Osteoblast (primary cell): ENCODE measurements at regions not wholly inside any gene's neighbourhood (a gene's known extent, or its start where the extent isn't known, plus 50 kb on each side); places are given as distances from the start of the nearest gene placed in this dataset.
A peak's percentile ranks its signal among the peaks of the same experiment; 100 is the strongest.

Experiments used
- DNase-seq: peaks from one replicate; pipeline ENCODE4 v3.0.0; 2011; ENCODE audit warnings: low spot score, mixed read lengths; ENCODE audit not compliant: insufficient read length; ENCODE audit errors: missing footprints
- H2AFZ ChIP-seq: 2 replicates; pipeline ENCODE4 v1.6.0; 2011; ENCODE audit warnings: mild to moderate bottlenecking, low read length
- H3K27ac ChIP-seq: 2 replicates; pipeline ENCODE4 v1.5.1; 2011; ENCODE audit warnings: mild to moderate bottlenecking, low read depth, low read length, moderate library complexity
- H3K27me3 ChIP-seq: 2 replicates; pipeline ENCODE4 v1.6.0; 2012; ENCODE audit warnings: mild to moderate bottlenecking, control low read depth, inconsistent platforms, low read length, moderate library complexity; ENCODE audit not compliant: insufficient read depth
- H3K36me3 ChIP-seq: 2 replicates; pipeline ENCODE4 v1.5.1; 2011; ENCODE audit warnings: mild to moderate bottlenecking, low read length, control low read depth, moderate library complexity; ENCODE audit not compliant: insufficient read depth
- H3K4me1 ChIP-seq: 2 replicates; pipeline ENCODE4 v1.5.1; 2011; ENCODE audit warnings: mild to moderate bottlenecking, low read length, control low read depth, moderate library complexity; ENCODE audit not compliant: insufficient read depth
- H3K4me2 ChIP-seq: 2 replicates; pipeline ENCODE4 v1.6.0; 2011; ENCODE audit warnings: mild to moderate bottlenecking, low read length; ENCODE audit not compliant: insufficient read depth
- H3K4me3 ChIP-seq: fragments of 200-600 bp; sonication (generic); 3 replicates; pipeline ENCODE4 v1.5.1; 2012; ENCODE audit warnings: mild to moderate bottlenecking, low read length, inconsistent platforms; ENCODE audit not compliant: insufficient read depth
- H3K79me2 ChIP-seq: 2 replicates; pipeline ENCODE4 v1.6.0; 2012; ENCODE audit warnings: mild to moderate bottlenecking, low read length, control low read depth, inconsistent platforms; ENCODE audit not compliant: insufficient read depth
- H3K9me3 ChIP-seq: 2 replicates; pipeline ENCODE4 v1.5.1; 2011; ENCODE audit warnings: low read depth, low read length, control low read depth
- H4K20me1 ChIP-seq: 2 replicates; pipeline ENCODE4 v1.6.0; 2012; ENCODE audit warnings: mild to moderate bottlenecking, low read length, control low read depth; ENCODE audit not compliant: insufficient read depth
- TF ChIP-seq, protein P1 (sequence below): IDR thresholded peaks from 2 replicates; pipeline ENCODE4 v1.5.1; 2011; ENCODE audit warnings: mild to moderate bottlenecking, low read depth, low read length, moderate library complexity; ENCODE audit errors: extremely low read depth

DNA sequence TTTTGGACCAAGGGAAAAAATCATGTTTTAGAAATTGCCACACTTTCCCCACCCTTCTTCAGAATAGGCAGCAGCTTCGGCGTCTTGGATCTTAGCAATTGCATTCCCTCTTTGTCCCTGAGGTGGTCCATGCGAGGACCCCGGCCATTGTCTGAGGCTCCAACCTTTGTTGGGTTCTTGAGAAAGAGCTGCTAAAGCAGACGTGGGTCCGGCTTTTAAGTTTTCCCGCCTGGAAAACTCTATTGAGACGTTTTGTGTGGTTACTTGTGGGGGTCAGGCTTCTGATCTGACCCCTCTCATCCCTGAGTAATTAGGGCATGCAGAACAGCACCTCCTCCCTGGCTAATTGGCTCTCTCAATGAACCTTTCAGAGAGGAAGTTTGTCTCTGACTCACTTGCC, 509.6 kb upstream of the TNC start:
- H4K20me1 ChIP-seq, result no peaks in the 10 kb centered on the region
- no peak overlapping the region for H3K27ac ChIP-seq
- H3K4me3 ChIP-seq, result no peak overlapping the region
- H3K4me2 ChIP-seq, result no peak overlapping the region
- H3K79me2 ChIP-seq, result no peaks in the 10 kb centered on the region
- H3K36me3 ChIP-seq, result no peaks in the 10 kb centered on the region
- no peaks in the 10 kb centered on the region for H3K27me3 ChIP-seq
- DNase-seq, result no peak
- peaks cover 5% of the 10 kb centered on the region for H3K4me1 ChIP-seq
- H2AFZ ChIP-seq, result no peak overlapping the region
- no peaks in the 10 kb centered on the region for H3K9me3 ChIP-seq
- TF ChIP-seq, protein P1, sequence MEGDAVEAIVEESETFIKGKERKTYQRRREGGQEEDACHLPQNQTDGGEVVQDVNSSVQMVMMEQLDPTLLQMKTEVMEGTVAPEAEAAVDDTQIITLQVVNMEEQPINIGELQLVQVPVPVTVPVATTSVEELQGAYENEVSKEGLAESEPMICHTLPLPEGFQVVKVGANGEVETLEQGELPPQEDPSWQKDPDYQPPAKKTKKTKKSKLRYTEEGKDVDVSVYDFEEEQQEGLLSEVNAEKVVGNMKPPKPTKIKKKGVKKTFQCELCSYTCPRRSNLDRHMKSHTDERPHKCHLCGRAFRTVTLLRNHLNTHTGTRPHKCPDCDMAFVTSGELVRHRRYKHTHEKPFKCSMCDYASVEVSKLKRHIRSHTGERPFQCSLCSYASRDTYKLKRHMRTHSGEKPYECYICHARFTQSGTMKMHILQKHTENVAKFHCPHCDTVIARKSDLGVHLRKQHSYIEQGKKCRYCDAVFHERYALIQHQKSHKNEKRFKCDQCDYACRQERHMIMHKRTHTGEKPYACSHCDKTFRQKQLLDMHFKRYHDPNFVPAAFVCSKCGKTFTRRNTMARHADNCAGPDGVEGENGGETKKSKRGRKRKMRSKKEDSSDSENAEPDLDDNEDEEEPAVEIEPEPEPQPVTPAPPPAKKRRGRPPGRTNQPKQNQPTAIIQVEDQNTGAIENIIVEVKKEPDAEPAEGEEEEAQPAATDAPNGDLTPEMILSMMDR, result no peak

DNA sequence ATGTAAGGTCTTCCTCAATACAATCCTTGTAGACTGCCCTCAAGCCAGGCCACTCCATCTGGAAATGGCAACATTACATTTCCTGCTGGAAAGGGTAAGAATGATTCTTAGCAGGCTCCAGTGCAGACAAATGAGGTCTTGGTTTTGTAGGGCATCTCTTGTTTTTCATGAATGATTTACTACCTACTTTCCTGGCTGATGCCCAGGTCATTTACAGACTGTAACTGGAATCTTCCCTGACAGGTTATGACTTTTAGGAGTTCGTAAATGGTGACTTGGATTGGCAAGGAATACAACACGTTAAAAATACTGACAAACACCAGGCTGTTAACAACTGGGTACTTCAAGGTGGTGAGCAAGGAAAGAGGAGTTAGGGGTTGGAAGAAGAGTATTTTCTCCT, 510.5 kb upstream of the TNC start:
- Histone ChIP-seq H2AFZ (no peak overlapping the region), H3K27ac (no peak overlapping the region), H3K79me2 (no peaks in the 10 kb centered on the region), H3K9me3 (no peaks in the 10 kb centered on the region), H3K27me3 (no peaks in the 10 kb centered on the region), H3K4me1 (peaks cover 11% of the 10 kb centered on the region), H4K20me1 (no peaks in the 10 kb centered on the region), H3K36me3 (no peaks in the 10 kb centered on the region), H3K4me3 (no peak overlapping the region), H3K4me2 (no peak overlapping the region)
- DNase-seq, result no peak
- TF ChIP-seq, protein P1, result no peak

- peaks cover 14% of the 10 kb centered on the region for H3K4me1 ChIP-seq
- no peak for DNase-seq
- H3K4me2 ChIP-seq, result no peak overlapping the region
- TF ChIP-seq, protein P1, result no peak
- H3K9me3 ChIP-seq, result no peaks in the 10 kb centered on the region
- H2AFZ ChIP-seq, result peak overlapping the region; percentile 61
- H3K27ac ChIP-seq, result no peak overlapping the region
- no peaks in the 10 kb centered on the region for H3K27me3 ChIP-seq
- H3K4me3 ChIP-seq, result no peak overlapping the region
- no peaks in the 10 kb centered on the region for H3K36me3 ChIP-seq
- H4K20me1 ChIP-seq, result no peaks in the 10 kb centered on the region
- no peaks in the 10 kb centered on the region for H3K79me2 ChIP-seq
Observed at GRCh38 chr9:115629879-115630840, 512.2 kb upstream of the TNC start.

- H3K4me3 ChIP-seq, result no peak overlapping the region
- no peak overlapping the region for H3K27ac ChIP-seq
- no peaks in the 10 kb centered on the region for H3K36me3 ChIP-seq
- no peaks in the 10 kb centered on the region for H4K20me1 ChIP-seq
- peaks cover 14% of the 10 kb centered on the region for H3K4me1 ChIP-seq
- H3K4me2 ChIP-seq, result no peak overlapping the region
- H3K9me3 ChIP-seq, result no peaks in the 10 kb centered on the region
- no peaks in the 10 kb centered on the region for H3K27me3 ChIP-seq
- DNase-seq, result no peak
- H3K79me2 ChIP-seq, result no peaks in the 10 kb centered on the region
- H2AFZ ChIP-seq, result no peak overlapping the region
- TF ChIP-seq, protein P1, result no peak
Observed at GRCh38 chr9:115632391-115632790, 514.4 kb upstream of the TNC start.
